A549 (cell line): ENCODE measurements at regions not wholly inside any gene's neighbourhood (a gene's known extent, or its start where the extent isn't known, plus 50 kb on each side); places are given as distances from the start of the nearest gene placed in this dataset.

ENCODE experiments used
- ATAC-seq, 2 experiments: fragments of 200-7000 bp in 1 of 2; fragments of >200 bp in 1 of 2; cut with Nextera tagmentation in 1 of 2; cut with Tn5 transposase in 1 of 2; 3 replicates each; pipeline versions ENCODE4 v1.8.0 to v1.9.1; 2018 to 2020; ENCODE audit warnings: mild to moderate bottlenecking in 1 of 2, moderate library complexity in 1 of 2
- CTCF ChIA-PET: fragments of 300-600 bp; sonication (Branson Sonifier 250); formaldehyde crosslinking; extraction: SDS; loops from one replicate; lab custom pipeline; 2021; ENCODE audit warnings: antibody characterized with exemption, inconsistent platforms; lab: Yijun Ruan, JAX
- POLR2A ChIA-PET: fragments of 350-600 bp; formaldehyde crosslinking; extraction: SDS; loops from one replicate; lab custom pipeline; 2021; ENCODE audit warnings: antibody characterized with exemption, inconsistent platforms; lab: Yijun Ruan, JAX
- DNase-seq, 2 experiments: peaks; one replicate each; pipeline versions ENCODE4 v3.0.0 to v3.0.0-alpha.2; 2011 to 2016; ENCODE audit warnings: low read depth in 1 of 2, low spot score in 1 of 2
- FAIRE-seq: peaks from 2 replicates; lab custom pipeline; 2011; peaks lifted over from hg19 to GRCh38; lab: Jason Lieb, UNC
- H3K27ac ChIP-seq, 2 experiments: fragments of >200 bp; sonication (Bioruptor Twin); formaldehyde crosslinking; 3 replicates each; pipeline ENCODE4 v1.5.1; 2016 to 2017
- H3K4me1 ChIP-seq: fragments of >200 bp; sonication (Bioruptor Twin); formaldehyde crosslinking; 3 replicates; pipeline ENCODE4 v1.6.1; 2016
- H3K4me2 ChIP-seq: fragments of >200 bp; sonication (Bioruptor Twin); formaldehyde crosslinking; 3 replicates; pipeline ENCODE4 v1.6.1; 2016
- H3K4me3 ChIP-seq: fragments of >200 bp; sonication (Bioruptor Twin); formaldehyde crosslinking; 3 replicates; pipeline ENCODE4 v1.5.1; 2016
- H3K9me3 ChIP-seq: fragments of >200 bp; sonication (Bioruptor Twin); formaldehyde crosslinking; 3 replicates; pipeline ENCODE4 v1.6.1; 2016
- BHLHE40 ChIP-seq: IDR thresholded peaks from 2 replicates; pipeline ENCODE4 v1.6.1; 2012; ENCODE audit warnings: low read depth, low read length, inconsistent platforms
- CBX8 ChIP-seq: fragments of 200-600 bp; sonication (generic); IDR thresholded peaks from 2 replicates; pipeline ENCODE4 v1.6.1; 2016
- CHD2 ChIP-seq: fragments of 150-350 bp; IDR thresholded peaks from 2 replicates; pipeline ENCODE4 v1.6.1; 2014; ENCODE audit warnings: low read length; ENCODE audit not compliant: partially characterized antibody
- CHD4 ChIP-seq: fragments of 200-600 bp; sonication (generic); IDR thresholded peaks from 2 replicates; pipeline ENCODE4 v1.6.1; 2016; ENCODE audit warnings: antibody characterized with exemption, mild to moderate bottlenecking, borderline replicate concordance
- EHMT2 ChIP-seq: fragments of 200-600 bp; sonication (generic); IDR thresholded peaks from 2 replicates; pipeline ENCODE4 v1.6.1; 2016; ENCODE audit warnings: antibody characterized with exemption, low read depth, mild to moderate bottlenecking, moderate library complexity
- ESRRA ChIP-seq: fragments of 150-350 bp; IDR thresholded peaks from 2 replicates; pipeline ENCODE4 v1.6.1; 2014; ENCODE audit warnings: mild to moderate bottlenecking, low read length, borderline replicate concordance
- FOSB ChIP-seq: fragments of 250-450 bp; sonication (Bioruptor Pico); IDR thresholded peaks from 2 replicates; pipeline ENCODE4 v1.5.0; 2020; ENCODE audit warnings: mild to moderate bottlenecking, moderate library complexity
- GATA3 ChIP-seq: IDR thresholded peaks from 2 replicates; pipeline ENCODE4 v1.6.1; 2012; ENCODE audit warnings: borderline replicate concordance
- HDAC2 ChIP-seq: fragments of 200-600 bp; sonication (generic); IDR thresholded peaks from 2 replicates; pipeline ENCODE4 v1.6.1; 2016
- HOXB13 ChIP-seq: fragments of 250-450 bp; sonication (Bioruptor Pico); IDR thresholded peaks from 2 replicates; pipeline ENCODE4 v1.5.0; 2020; ENCODE audit warnings: low read depth, mild to moderate bottlenecking, moderate library complexity
- JUNB ChIP-seq: fragments of >200 bp; sonication (Bioruptor Twin); formaldehyde crosslinking; IDR thresholded peaks from 2 replicates; pipeline ENCODE4 v1.6.1; 2016
- MAFK ChIP-seq: fragments of 450-650 bp; IDR thresholded peaks from 2 replicates; pipeline ENCODE4 v1.6.1; 2014; ENCODE audit not compliant: partially characterized antibody
- MAZ ChIP-seq: fragments of 150-350 bp; IDR thresholded peaks from 2 replicates; pipeline ENCODE4 v1.6.1; 2014; ENCODE audit warnings: antibody characterized with exemption, low read depth, low read length, borderline replicate concordance
- MYC ChIP-seq: IDR thresholded peaks from 2 replicates; pipeline ENCODE4 v1.6.1; 2012; ENCODE audit warnings: mild to moderate bottlenecking, inconsistent platforms, low read length, improper control_type of control experiment, borderline replicate concordance
- RARB ChIP-seq: fragments of 250-450 bp; sonication (Bioruptor Pico); IDR thresholded peaks from 2 replicates; pipeline ENCODE4 v1.8.0; 2021; ENCODE audit warnings: mild to moderate bottlenecking, moderate library complexity
- RCOR1 ChIP-seq: fragments of 150-350 bp; IDR thresholded peaks from 2 replicates; pipeline ENCODE4 v1.6.1; 2014; ENCODE audit warnings: antibody characterized with exemption, low read length, low read depth
- SMC3 ChIP-seq: fragments of >200 bp; sonication (Bioruptor Twin); formaldehyde crosslinking; IDR thresholded peaks from 3 replicates; pipeline ENCODE4 v1.6.1; 2018; ENCODE audit warnings: inconsistent platforms
- TFCP2L1 ChIP-seq: fragments of 250-450 bp; sonication (Bioruptor Pico); IDR thresholded peaks from 2 replicates; pipeline ENCODE4 v1.5.0; 2021; ENCODE audit warnings: mild to moderate bottlenecking
- ZC3H11A ChIP-seq: fragments of 450-650 bp; IDR thresholded peaks from 2 replicates; pipeline ENCODE4 v1.6.1; 2014; ENCODE audit warnings: antibody characterized with exemption, mild to moderate bottlenecking
- ZSCAN20 ChIP-seq: fragments of 250-450 bp; sonication (Bioruptor Pico); IDR thresholded peaks from 2 replicates; pipeline ENCODE4 v1.8.0; 2022; ENCODE audit warnings: mild to moderate bottlenecking, moderate library complexity
- WGBS: methylation state at CpG from one replicate; pipeline ENCODE4 v1.1.6; 2017; ENCODE audit errors: missing lambda C conversion rate; 5-methylcytosine and 5-hydroxymethylcytosine counted together
- TF ChIP-seq, protein P1 (sequence below): fragments of 250-450 bp; sonication (Bioruptor Pico); IDR thresholded peaks from 2 replicates; pipeline ENCODE4 v1.5.0; 2021; ENCODE audit warnings: mild to moderate bottlenecking, moderate library complexity, borderline replicate concordance
- TF ChIP-seq, protein P2 (sequence below): fragments of 250-450 bp; sonication (Bioruptor Pico); IDR thresholded peaks from 2 replicates; pipeline ENCODE4 v1.5.0; 2020; ENCODE audit warnings: low read depth, mild to moderate bottlenecking, moderate library complexity
- TF ChIP-seq, protein P3 (sequence below): IDR thresholded peaks from 2 replicates; pipeline ENCODE4 v1.6.1; 2012

DNA sequence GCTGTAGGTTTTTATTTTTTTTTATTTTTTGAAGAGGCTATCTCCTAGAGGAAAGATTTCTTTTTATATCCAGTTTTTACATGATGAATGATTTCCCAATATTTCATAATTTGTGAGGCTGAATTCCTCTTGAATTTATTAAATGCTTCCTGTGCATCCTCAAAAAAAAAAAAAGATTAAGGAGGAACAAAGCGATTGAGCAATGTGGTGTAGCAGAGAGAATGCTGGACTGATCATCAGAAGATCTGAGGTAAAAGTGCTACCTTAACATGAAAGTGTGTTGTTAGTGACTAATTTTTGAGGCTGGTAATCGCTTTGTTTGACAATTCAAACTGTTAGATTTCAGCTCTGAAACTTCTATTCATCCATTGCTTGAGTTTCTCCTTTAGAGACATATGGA is 125.1 kb downstream of the ESM1 start (continued):
- TF ChIP-seq ZC3H11A (no peak), BHLHE40 (no peak)

DNA sequence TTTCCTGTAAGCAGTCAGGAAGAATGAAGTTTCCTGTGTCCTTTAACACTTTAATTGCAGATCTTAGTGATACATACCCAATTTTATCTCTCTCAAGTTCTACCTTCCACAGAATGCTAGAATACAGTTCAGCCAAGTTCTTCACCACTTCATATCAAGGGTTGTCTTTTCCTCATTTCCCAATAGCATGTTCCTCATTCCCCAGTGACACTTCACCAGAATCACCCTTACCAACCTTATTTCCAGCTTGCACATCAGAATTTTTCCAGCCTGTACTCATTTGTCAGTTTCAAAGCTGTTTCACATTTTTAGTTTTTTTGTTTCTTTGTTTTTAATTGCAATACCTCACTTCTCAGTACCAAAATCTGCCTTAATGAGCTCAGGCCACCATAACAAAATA is 126.1 kb downstream of the ESM1 start:
- H3K4me2 ChIP-seq: no peak overlapping the region
- ATAC-seq (no peak), FAIRE-seq (no peak), DNase-seq (no peak)
- POLR2A ChIA-PET: no interaction called here
- H3K27ac ChIP-seq: no peak overlapping the region
- CTCF ChIA-PET: interaction anchor here (1.8 kb wide), 2 partner anchors 14 to 360 kb away, joined by 5 to 8 read pairs; no protein-coding TSS in a partner anchor
- no peak overlapping the region for H3K4me3 ChIP-seq
- peaks cover 27% of the 10 kb centered on the region; the same call in 2 of the 3 replicates for H3K9me3 ChIP-seq
- TF ChIP-seq FOSB (CRISPR knock-in tag): no peak
- H3K4me1 ChIP-seq: no peaks in the 10 kb centered on the region

DNA sequence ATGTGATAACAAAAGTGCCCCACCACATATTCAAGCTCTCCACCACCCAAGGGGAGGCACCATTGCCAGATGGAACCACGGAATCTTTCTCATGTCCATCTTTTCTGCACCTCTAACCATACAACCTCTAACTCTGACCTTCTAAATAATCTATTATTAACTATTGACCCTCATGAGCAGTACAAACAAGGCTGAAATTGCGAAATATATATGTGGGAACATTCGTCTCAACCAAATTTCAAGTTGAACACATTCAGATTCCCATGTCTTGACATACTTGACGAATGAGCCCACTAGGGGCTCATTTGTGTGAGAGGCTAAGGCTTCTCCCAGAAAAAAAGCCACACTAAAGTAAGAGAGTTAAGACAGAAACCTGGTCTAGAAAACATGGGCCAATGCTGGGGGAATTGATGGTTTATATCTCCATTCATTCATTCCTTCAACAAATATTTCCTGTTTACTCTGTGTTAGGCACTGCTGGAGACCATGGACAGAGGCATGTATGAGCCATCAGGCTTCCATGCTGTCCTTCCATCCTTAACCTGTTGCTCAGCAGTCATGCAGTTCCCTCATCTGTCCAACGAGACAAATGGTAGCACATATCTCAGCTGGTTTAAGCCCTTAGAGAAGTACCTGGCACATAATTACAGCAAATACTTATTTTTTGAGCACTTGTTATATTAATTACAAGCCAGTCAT is 130.4 kb downstream of the ESM1 start:
- Histone ChIP-seq H3K9me3 (peaks cover 27% of the 10 kb centered on the region; the same call in 2 of the 3 replicates), H3K27ac (no peak overlapping the region), H3K4me3 (no peak overlapping the region), H3K4me1 (no peaks in the 10 kb centered on the region), H3K4me2 (no peak overlapping the region)
- no peak for FAIRE-seq
- TF ChIP-seq RARB (CRISPR knock-in tag) (no peak), GATA3 (no peak), CBX8 (no peak), CHD4 (no peak), ESRRA (no peak), CHD2 (no peak), TFCP2L1 (no peak), HOXB13 (CRISPR knock-in tag) (no peak), RCOR1 (no peak), EHMT2 (no peak), MAFK (no peak), SMC3 (no peak), HDAC2 (no peak), ZSCAN20 (no peak), MAZ (no peak), JUNB (no peak), MYC (no peak)
- TF ChIP-seq, protein P1, sequence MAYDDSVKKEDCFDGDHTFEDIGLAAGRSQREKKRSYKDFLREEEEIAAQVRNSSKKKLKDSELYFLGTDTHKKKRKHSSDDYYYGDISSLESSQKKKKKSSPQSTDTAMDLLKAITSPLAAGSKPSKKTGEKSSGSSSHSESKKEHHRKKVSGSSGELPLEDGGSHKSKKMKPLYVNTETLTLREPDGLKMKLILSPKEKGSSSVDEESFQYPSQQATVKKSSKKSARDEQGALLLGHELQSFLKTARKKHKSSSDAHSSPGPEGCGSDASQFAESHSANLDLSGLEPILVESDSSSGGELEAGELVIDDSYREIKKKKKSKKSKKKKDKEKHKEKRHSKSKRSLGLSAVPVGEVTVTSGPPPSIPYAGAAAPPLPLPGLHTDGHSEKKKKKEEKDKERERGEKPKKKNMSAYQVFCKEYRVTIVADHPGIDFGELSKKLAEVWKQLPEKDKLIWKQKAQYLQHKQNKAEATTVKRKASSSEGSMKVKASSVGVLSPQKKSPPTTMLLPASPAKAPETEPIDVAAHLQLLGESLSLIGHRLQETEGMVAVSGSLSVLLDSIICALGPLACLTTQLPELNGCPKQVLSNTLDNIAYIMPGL (CRISPR knock-in tag): no peak
- TF ChIP-seq, protein P2, sequence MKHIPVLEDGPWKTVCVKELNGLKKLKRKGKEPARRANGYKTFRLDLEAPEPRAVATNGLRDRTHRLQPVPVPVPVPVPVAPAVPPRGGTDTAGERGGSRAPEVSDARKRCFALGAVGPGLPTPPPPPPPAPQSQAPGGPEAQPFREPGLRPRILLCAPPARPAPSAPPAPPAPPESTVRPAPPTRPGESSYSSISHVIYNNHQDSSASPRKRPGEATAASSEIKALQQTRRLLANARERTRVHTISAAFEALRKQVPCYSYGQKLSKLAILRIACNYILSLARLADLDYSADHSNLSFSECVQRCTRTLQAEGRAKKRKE (CRISPR knock-in tag): no peak
- TF ChIP-seq, protein P3, sequence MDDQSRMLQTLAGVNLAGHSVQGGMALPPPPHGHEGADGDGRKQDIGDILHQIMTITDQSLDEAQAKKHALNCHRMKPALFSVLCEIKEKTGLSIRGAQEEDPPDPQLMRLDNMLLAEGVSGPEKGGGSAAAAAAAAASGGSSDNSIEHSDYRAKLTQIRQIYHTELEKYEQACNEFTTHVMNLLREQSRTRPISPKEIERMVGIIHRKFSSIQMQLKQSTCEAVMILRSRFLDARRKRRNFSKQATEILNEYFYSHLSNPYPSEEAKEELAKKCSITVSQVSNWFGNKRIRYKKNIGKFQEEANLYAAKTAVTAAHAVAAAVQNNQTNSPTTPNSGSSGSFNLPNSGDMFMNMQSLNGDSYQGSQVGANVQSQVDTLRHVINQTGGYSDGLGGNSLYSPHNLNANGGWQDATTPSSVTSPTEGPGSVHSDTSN: no peak
- CTCF ChIA-PET: interaction anchor here (1.0 to 4.0 kb wide), 3 partner anchors 10 to 338 kb away, joined by 3 to 18 read pairs (median 16); partner anchors contain the start of gene SNX18
- POLR2A ChIA-PET: no interaction called here
- DNase-seq: no peak
- ATAC-seq: no peak
- WGBS: 6% methylated on average over 5 of the region's 5 CpGs
